GM12878 (cell line): ENCODE measurements at regions not wholly inside any gene's neighbourhood (a gene's known extent, or its start where the extent isn't known, plus 50 kb on each side); places are given as distances from the start of the nearest gene placed in this dataset.

Experiments
- ATAC-seq: fragments of 200-7000 bp; cut with Tn5 transposase; 3 replicates; pipeline ENCODE4 v1.9.1; 2020; ENCODE audit warnings: mild to moderate bottlenecking, moderate library complexity
- BruUV-seq: library from RNA; stranded (reverse); fragments of 400-500 nt; replicated peaks from 2 replicates; lab custom pipeline; 2021; lab: Mats Ljungman, UMichigan
- CTCF ChIA-PET: fragments of 300-600 bp; sonication (Branson Sonifier 250); formaldehyde crosslinking; extraction: SDS; loops from one replicate; lab custom pipeline; 2021; ENCODE audit warnings: inconsistent platforms; lab: Yijun Ruan, JAX
- POLR2A ChIA-PET: fragments of 350-600 bp; formaldehyde crosslinking; extraction: SDS; loops from one replicate; lab custom pipeline; 2021; ENCODE audit warnings: inconsistent platforms; lab: Charles Lee
- RAD21 ChIA-PET: fragments of 300-600 bp; sonication (Branson Sonifier 250); formaldehyde crosslinking; loops from one replicate; lab custom pipeline; 2023; ENCODE audit warnings: antibody characterized with exemption; ENCODE audit not compliant: unreplicated experiment; lab: Charles Lee
- SMC1A ChIA-PET: fragments of 300-600 bp; sonication (Branson Sonifier 250); formaldehyde crosslinking; loops from one replicate; lab custom pipeline; 2023; ENCODE audit not compliant: unreplicated experiment, uncharacterized antibody; lab: Charles Lee
- DNase-seq: peaks from one replicate; pipeline ENCODE4 v3.0.0-alpha.2; 2011; ENCODE audit warnings: low read depth, low spot score
- FAIRE-seq: peaks from 3 replicates; lab custom pipeline; 2011; peaks lifted over from hg19 to GRCh38; lab: Jason Lieb, UNC
- H2AFZ ChIP-seq: 2 replicates; pipeline ENCODE4 v1.6.0; 2011; ENCODE audit warnings: low read depth, low read length, control low read depth; ENCODE audit not compliant: control insufficient read depth
- H3K27ac ChIP-seq: 2 replicates; pipeline ENCODE4 v1.5.1; 2011; ENCODE audit warnings: control low read depth; ENCODE audit not compliant: control insufficient read depth, insufficient read depth
- H3K27me3 ChIP-seq, 2 experiments: replicated peaks in 1 of 2; 2 replicates each; pipeline versions ENCODE4 v1.6.0 to v1.6.1; 2011; ENCODE audit warnings: low read length in 1 of 2; ENCODE audit not compliant: control insufficient read depth in 2 of 2, insufficient read depth in 2 of 2
- H3K36me3 ChIP-seq, 2 experiments: 2 replicates each; pipeline ENCODE4 v1.5.1; 2011; ENCODE audit warnings: low read length in 1 of 2; ENCODE audit not compliant: control insufficient read depth in 2 of 2, insufficient read depth in 2 of 2
- H3K4me1 ChIP-seq: 2 replicates; pipeline ENCODE4 v1.6.1; 2011; ENCODE audit warnings: mild to moderate bottlenecking, low read length, moderate library complexity, mixed read lengths; ENCODE audit not compliant: control insufficient read depth, insufficient read depth
- H3K4me2 ChIP-seq: 2 replicates; pipeline ENCODE4 v1.6.0; 2011; ENCODE audit warnings: control low read depth; ENCODE audit not compliant: control insufficient read depth, insufficient read depth
- H3K4me3 ChIP-seq: fragments of 200-600 bp; sonication (generic); 2 replicates; pipeline ENCODE4 v1.5.1; 2016
- H3K79me2 ChIP-seq: 2 replicates; pipeline ENCODE4 v1.6.0; 2011; ENCODE audit warnings: low read length; ENCODE audit not compliant: control insufficient read depth, insufficient read depth
- H3K9ac ChIP-seq: 2 replicates; pipeline ENCODE4 v1.8.0; 2011; ENCODE audit warnings: low read length, control low read depth, mixed read lengths; ENCODE audit not compliant: control insufficient read depth, insufficient read depth
- H3K9me3 ChIP-seq: replicated peaks from 3 replicates; pipeline ENCODE4 v1.5.1; 2011; ENCODE audit warnings: mild to moderate bottlenecking, low read length; ENCODE audit not compliant: control insufficient read depth, insufficient read depth
- H4K20me1 ChIP-seq: 2 replicates; pipeline ENCODE4 v1.6.0; 2011; ENCODE audit not compliant: control insufficient read depth, insufficient read depth
- HDAC2 ChIP-seq: fragments of 200-600 bp; sonication (generic); IDR thresholded peaks from 2 replicates; pipeline ENCODE4 v1.6.1; 2017
- KAT2A ChIP-seq: conservative IDR thresholded peaks from 2 replicates; pipeline ENCODE4 v1.6.1; 2011; ENCODE audit warnings: low read depth, low read length; ENCODE audit not compliant: control insufficient read depth
- RB1 ChIP-seq: fragments of 450-650 bp; formaldehyde crosslinking; IDR thresholded peaks from 2 replicates; pipeline ENCODE4 v1.6.1; 2017; ENCODE audit warnings: mild to moderate bottlenecking, borderline replicate concordance
- TCF3 ChIP-seq: IDR thresholded peaks from 2 replicates; pipeline ENCODE4 v1.6.1; 2012; ENCODE audit warnings: low read depth, mild to moderate bottlenecking, low read length, borderline replicate concordance; ENCODE audit not compliant: insufficient read depth
- ZBTB11 ChIP-seq: fragments of 450-650 bp; formaldehyde crosslinking; IDR thresholded peaks from 2 replicates; pipeline ENCODE4 v1.5.0; 2022; ENCODE audit warnings: mild to moderate bottlenecking, missing genetic modification characterization
- WGBS: methylation state at CpG from one replicate; pipeline ENCODE4 v1.1.6; 2016; ENCODE audit warnings: low lambda C conversion rate; ENCODE audit not compliant: insufficient replicate concordance, insufficient coverage; ENCODE audit errors: missing lambda C conversion rate; 5-methylcytosine and 5-hydroxymethylcytosine counted together
- in situ Hi-C: fragments of 300-500 bp; cut with MboI; formaldehyde crosslinking; loops from 9 replicates; pipeline ENCODE4 v1.14.3; 2018; ENCODE audit warnings: mixed read lengths
- intact Hi-C: fragments of 100-400 bp; cut with micrococcal nuclease; formaldehyde crosslinking; loops from one replicate; pipeline ENCODE4 v1.14.2; 2022; ENCODE audit not compliant: unreplicated experiment

DNA sequence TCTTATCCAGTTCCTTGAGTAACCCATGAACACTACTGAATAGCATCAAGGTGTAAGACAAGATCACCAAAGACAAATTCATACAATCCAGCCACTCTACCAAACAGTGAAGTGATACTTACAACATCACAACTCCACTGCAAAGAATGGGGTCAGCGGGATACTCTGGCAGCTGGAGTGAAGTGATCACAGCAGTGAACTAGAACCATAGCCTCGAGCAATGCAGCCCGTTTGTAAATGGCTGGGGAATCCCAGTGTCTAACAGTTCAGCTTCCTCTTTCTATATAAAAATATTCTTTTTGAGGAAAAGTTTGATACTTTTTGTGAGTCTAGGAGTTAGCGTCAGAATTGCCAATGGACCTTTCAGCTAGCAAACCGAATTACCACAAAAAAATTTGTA lies 515.2 kb downstream of the ZNF608 start (continued):
- TF ChIP-seq ZBTB11 (CRISPR knock-in tag) (no peak), RB1 (no peak)

DNA sequence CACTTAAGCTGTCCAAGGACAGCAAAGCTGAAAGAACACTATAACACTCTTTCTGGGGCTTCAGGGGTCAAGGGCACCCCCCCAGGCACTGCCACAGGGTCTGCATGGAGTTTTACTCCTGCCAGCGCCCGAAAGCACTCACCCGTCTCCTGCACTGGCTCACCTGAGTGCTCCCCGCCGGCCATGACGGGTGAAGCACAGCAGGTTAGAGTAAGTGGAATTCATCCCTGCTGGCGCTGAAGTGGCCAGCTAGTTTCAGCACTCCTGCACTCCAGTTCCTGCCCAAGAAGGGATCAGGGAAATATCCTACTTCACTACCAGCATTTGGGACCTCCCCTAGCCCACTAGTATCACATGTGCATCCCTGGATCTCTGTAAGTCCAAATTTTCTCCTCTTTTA lies 516.0 kb downstream of the ZNF608 start:
- intact Hi-C loops (no loop called here), in situ Hi-C loops (no loop called here)
- ChIA-PET RAD21 (no interaction called here), SMC1A (no interaction called here), POLR2A (interaction anchor here (0.6 kb wide), 1 partner anchor 613 kb away, joined by 4 read pairs; no protein-coding TSS in a partner anchor), CTCF (no interaction called here)
- ATAC-seq: no peak
- DNase-seq: no peak
- TF ChIP-seq HDAC2: no peak
- no peak for TF ChIP-seq TCF3
- no peak for TF ChIP-seq KAT2A
- no peaks in the 10 kb centered on the region for H3K9me3 ChIP-seq
- no peaks in the 10 kb centered on the region for H3K27me3 ChIP-seq
- H2AFZ ChIP-seq: no peak overlapping the region
- H4K20me1 ChIP-seq: no peaks in the 10 kb centered on the region
- 63% methylated on average over 7 of the region's 7 CpGs for WGBS
- no peak for FAIRE-seq
- H3K36me3 ChIP-seq: no peaks in the 10 kb centered on the region
- H3K4me3 ChIP-seq: no peak overlapping the region
- H3K27ac ChIP-seq: no peak overlapping the region
- H3K9ac ChIP-seq: no peak overlapping the region
- H3K79me2 ChIP-seq: no peaks in the 10 kb centered on the region
- no peaks in the 10 kb centered on the region for H3K4me1 ChIP-seq
- H3K4me2 ChIP-seq: no peak overlapping the region
- BruUV-seq: no TSS peak
